HepG2 (cell line): ENCODE measurements at regions not wholly inside any gene's neighbourhood (a gene's known extent, or its start where the extent isn't known, plus 50 kb on each side); places are given as distances from the start of the nearest gene placed in this dataset.

Experiments used
- ARNTL ChIP-seq: sonication (generic); formaldehyde crosslinking; IDR thresholded peaks from 2 replicates; pipeline ENCODE4 v1.4.0; 2020; ENCODE audit warnings: mild to moderate bottlenecking, missing genetic modification reagents
- ATF7 ChIP-seq, 2 experiments: fragments of 450-650 bp in 1 of 2; sonication (generic) in 1 of 2; formaldehyde crosslinking in 1 of 2; IDR thresholded peaks; 2 replicates each; pipeline versions ENCODE4 v1.4.0 to v1.6.1; 2016 to 2020; ENCODE audit warnings: antibody characterized with exemption in 1 of 2, mild to moderate bottlenecking in 1 of 2, missing genetic modification reagents in 1 of 2
- GATAD2A ChIP-seq: IDR thresholded peaks from 2 replicates; pipeline ENCODE4 v1.6.1; 2016
- HNF4G ChIP-seq, 2 experiments: sonication (generic) in 1 of 2; formaldehyde crosslinking in 1 of 2; IDR thresholded peaks; 2 replicates each; pipeline versions ENCODE4 v1.4.0 to v1.6.1; 2011 to 2020; ENCODE audit warnings: borderline replicate concordance in 2 of 2, low read depth in 2 of 2, mild to moderate bottlenecking in 2 of 2, low read length in 1 of 2, missing genetic modification reagents in 1 of 2, moderate library complexity in 1 of 2
- PATZ1 ChIP-seq: sonication (generic); formaldehyde crosslinking; IDR thresholded peaks from 2 replicates; pipeline ENCODE4 v1.4.0; 2020; ENCODE audit warnings: missing genetic modification reagents
- PHF8 ChIP-seq: sonication (generic); formaldehyde crosslinking; IDR thresholded peaks from 2 replicates; pipeline ENCODE4 v1.5.0; 2020; ENCODE audit warnings: missing genetic modification reagents
- SYNCRIP ChIP-seq: fragments of 200-400 bp; formaldehyde crosslinking; IDR thresholded peaks from 2 replicates; pipeline ENCODE4 v1.6.1; 2018; ENCODE audit warnings: mild to moderate bottlenecking, low read depth, low read length; ENCODE audit not compliant: insufficient read depth
- XBP1 ChIP-seq: sonication (generic); formaldehyde crosslinking; IDR thresholded peaks from 2 replicates; pipeline ENCODE4 v1.5.0; 2020; ENCODE audit warnings: missing genetic modification reagents
- ZBTB39 ChIP-seq: sonication (generic); formaldehyde crosslinking; IDR thresholded peaks from 2 replicates; pipeline ENCODE4 v1.5.0; 2020; ENCODE audit warnings: missing genetic modification reagents
- ZNF101 ChIP-seq: sonication (generic); formaldehyde crosslinking; IDR thresholded peaks from 2 replicates; pipeline ENCODE4 v1.4.0; 2020; ENCODE audit warnings: mild to moderate bottlenecking, low read depth, missing genetic modification reagents, borderline replicate concordance
- ZNF441 ChIP-seq: sonication (generic); formaldehyde crosslinking; IDR thresholded peaks from 2 replicates; pipeline ENCODE4 v1.7.0; 2021; ENCODE audit warnings: missing genetic modification reagents, borderline replicate concordance
- ZNF720 ChIP-seq: sonication (generic); formaldehyde crosslinking; IDR thresholded peaks from 2 replicates; pipeline ENCODE4 v1.4.0; 2020; ENCODE audit warnings: missing genetic modification reagents
- ZNF768 ChIP-seq: sonication (generic); formaldehyde crosslinking; IDR thresholded peaks from 2 replicates; pipeline ENCODE4 v1.4.0; 2020; ENCODE audit warnings: missing genetic modification reagents
- ZNF816 ChIP-seq: sonication (generic); formaldehyde crosslinking; IDR thresholded peaks from 2 replicates; pipeline ENCODE4 v1.8.0; 2022; ENCODE audit warnings: missing genetic modification reagents, mild to moderate bottlenecking, borderline replicate concordance
- TF ChIP-seq, protein P1 (sequence below): IDR thresholded peaks from 2 replicates; pipeline ENCODE4 v1.6.1; 2016; ENCODE audit warnings: mild to moderate bottlenecking, missing biosample characterization, missing genetic modification reagents
- TF ChIP-seq, protein P2 (sequence below): sonication (generic); formaldehyde crosslinking; IDR thresholded peaks from 2 replicates; pipeline ENCODE4 v1.5.0; 2020; ENCODE audit warnings: mild to moderate bottlenecking, missing genetic modification reagents, borderline replicate concordance
- TF ChIP-seq, protein P3 (sequence below): sonication (generic); formaldehyde crosslinking; IDR thresholded peaks from 2 replicates; pipeline ENCODE4 v1.5.1; 2020; ENCODE audit warnings: missing genetic modification reagents, mild to moderate bottlenecking, borderline replicate concordance
- TF ChIP-seq, protein P4 (sequence below): IDR thresholded peaks from 2 replicates; pipeline ENCODE4 v1.6.1; 2016; ENCODE audit warnings: low read depth, borderline replicate concordance

GRCh38 chr3:150183678-150184425 lies 213.2 kb upstream of the PFN2 start (continued):
- no peak; the same call in 1 of the 2 replicates for TF ChIP-seq ZNF816 (CRISPR knock-in tag)
- TF ChIP-seq GATAD2A: 0 out of 2 replicates have a peak, but pooled peaks have one; percentile 10
- no peak for TF ChIP-seq ZNF768
- TF ChIP-seq ZNF720 (CRISPR knock-in tag): no peak
- TF ChIP-seq, protein P1, sequence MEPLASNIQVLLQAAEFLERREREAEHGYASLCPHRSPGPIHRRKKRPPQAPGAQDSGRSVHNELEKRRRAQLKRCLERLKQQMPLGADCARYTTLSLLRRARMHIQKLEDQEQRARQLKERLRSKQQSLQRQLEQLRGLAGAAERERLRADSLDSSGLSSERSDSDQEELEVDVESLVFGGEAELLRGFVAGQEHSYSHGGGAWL (CRISPR knock-in tag): no peak
- TF ChIP-seq SYNCRIP: no peak
- no peak for TF ChIP-seq ZNF101 (CRISPR knock-in tag)
- TF ChIP-seq PHF8 (CRISPR knock-in tag): peak; percentile 30; the same call in 1 of the 2 replicates
- no peak for TF ChIP-seq ZNF441
- TF ChIP-seq XBP1 (CRISPR knock-in tag): no peak
- peak; percentile 56 for TF ChIP-seq ATF7 (IDR thresholded peaks at IDR 0.05)
- no peak for TF ChIP-seq ATF7 (CRISPR knock-in tag; IDR thresholded peaks at IDR 0.05)
- TF ChIP-seq HNF4G (IDR thresholded peaks at IDR 0.05; ENCODE audit: borderline replicate concordance, low read depth, low read length): no peak
- TF ChIP-seq HNF4G (CRISPR knock-in tag; IDR thresholded peaks at IDR 0.05; ENCODE audit: borderline replicate concordance, low read depth): no peak
- TF ChIP-seq, protein P2, sequence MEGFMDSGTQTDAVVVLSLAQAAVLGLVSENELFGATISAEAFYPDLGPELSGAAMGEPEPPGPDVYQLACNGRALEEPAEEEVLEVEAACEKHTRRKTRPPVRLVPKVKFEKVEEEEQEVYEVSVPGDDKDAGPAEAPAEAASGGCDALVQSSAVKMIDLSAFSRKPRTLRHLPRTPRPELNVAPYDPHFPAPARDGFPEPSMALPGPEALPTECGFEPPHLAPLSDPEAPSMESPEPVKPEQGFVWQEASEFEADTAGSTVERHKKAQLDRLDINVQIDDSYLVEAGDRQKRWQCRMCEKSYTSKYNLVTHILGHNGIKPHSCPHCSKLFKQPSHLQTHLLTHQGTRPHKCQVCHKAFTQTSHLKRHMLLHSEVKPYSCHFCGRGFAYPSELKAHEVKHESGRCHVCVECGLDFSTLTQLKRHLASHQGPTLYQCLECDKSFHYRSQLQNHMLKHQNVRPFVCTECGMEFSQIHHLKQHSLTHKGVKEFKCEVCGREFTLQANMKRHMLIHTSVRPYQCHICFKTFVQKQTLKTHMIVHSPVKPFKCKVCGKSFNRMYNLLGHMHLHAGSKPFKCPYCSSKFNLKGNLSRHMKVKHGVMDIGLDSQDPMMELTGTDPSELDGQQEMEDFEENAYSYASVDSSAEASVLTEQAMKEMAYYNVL (CRISPR knock-in tag): no peak
- TF ChIP-seq ARNTL (CRISPR knock-in tag): no peak
- 0 out of 2 replicates have a peak, but pooled peaks have one; percentile 22 for TF ChIP-seq PATZ1 (CRISPR knock-in tag)
- TF ChIP-seq, protein P3, sequence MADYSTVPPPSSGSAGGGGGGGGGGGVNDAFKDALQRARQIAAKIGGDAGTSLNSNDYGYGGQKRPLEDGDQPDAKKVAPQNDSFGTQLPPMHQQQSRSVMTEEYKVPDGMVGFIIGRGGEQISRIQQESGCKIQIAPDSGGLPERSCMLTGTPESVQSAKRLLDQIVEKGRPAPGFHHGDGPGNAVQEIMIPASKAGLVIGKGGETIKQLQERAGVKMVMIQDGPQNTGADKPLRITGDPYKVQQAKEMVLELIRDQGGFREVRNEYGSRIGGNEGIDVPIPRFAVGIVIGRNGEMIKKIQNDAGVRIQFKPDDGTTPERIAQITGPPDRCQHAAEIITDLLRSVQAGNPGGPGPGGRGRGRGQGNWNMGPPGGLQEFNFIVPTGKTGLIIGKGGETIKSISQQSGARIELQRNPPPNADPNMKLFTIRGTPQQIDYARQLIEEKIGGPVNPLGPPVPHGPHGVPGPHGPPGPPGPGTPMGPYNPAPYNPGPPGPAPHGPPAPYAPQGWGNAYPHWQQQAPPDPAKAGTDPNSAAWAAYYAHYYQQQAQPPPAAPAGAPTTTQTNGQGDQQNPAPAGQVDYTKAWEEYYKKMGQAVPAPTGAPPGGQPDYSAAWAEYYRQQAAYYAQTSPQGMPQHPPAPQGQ (CRISPR knock-in tag): no peak
- TF ChIP-seq, protein P4, sequence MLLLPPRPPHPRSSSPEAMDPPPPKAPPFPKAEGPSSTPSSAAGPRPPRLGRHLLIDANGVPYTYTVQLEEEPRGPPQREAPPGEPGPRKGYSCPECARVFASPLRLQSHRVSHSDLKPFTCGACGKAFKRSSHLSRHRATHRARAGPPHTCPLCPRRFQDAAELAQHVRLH (CRISPR knock-in tag): peak; percentile 45; the same call in 1 of the 2 replicates
- no peak for TF ChIP-seq ZBTB39 (CRISPR knock-in tag)
